Muscle layer of colon (tissue), 2 donors: ENCODE measurements at regions not wholly inside any gene's neighbourhood (a gene's known extent, or its start where the extent isn't known, plus 50 kb on each side); places are given as distances from the start of the nearest gene placed in this dataset.
"Not testable (repeated sequence)": the region's sequence is repeated elsewhere in the genome, so short reads cannot be mapped to it uniquely, and the experiment has no call there.

ENCODE experiments used
- H3K27ac ChIP-seq: one replicate; pipeline ENCODE4 v1.7.0; 2013; ENCODE audit warnings: low read depth, mild to moderate bottlenecking, low read length, moderate library complexity
- H3K27me3 ChIP-seq, 2 donors: one replicate each; pipeline ENCODE4 v1.7.0; 2013; ENCODE audit warnings: low read length in 2 of 2, mild to moderate bottlenecking in 2 of 2; ENCODE audit not compliant: insufficient read depth in 2 of 2, control insufficient read depth in 1 of 2
- H3K36me3 ChIP-seq: one replicate; pipeline ENCODE4 v1.7.0; 2013; ENCODE audit warnings: mild to moderate bottlenecking, low read length; ENCODE audit not compliant: insufficient read depth
- H3K4me1 ChIP-seq: one replicate; pipeline ENCODE4 v1.7.0; 2013; ENCODE audit warnings: mild to moderate bottlenecking, low read length; ENCODE audit not compliant: insufficient read depth
- H3K4me3 ChIP-seq, 2 donors: one replicate each; pipeline ENCODE4 v1.7.0; 2013; ENCODE audit warnings: low read length in 2 of 2, low read depth in 1 of 2, mild to moderate bottlenecking in 1 of 2, moderate library complexity in 1 of 2
- H3K9ac ChIP-seq: one replicate; pipeline ENCODE4 v1.7.0; 2013; ENCODE audit warnings: low read length
- H3K9me3 ChIP-seq: one replicate; pipeline ENCODE4 v1.7.0; 2013; ENCODE audit warnings: mild to moderate bottlenecking, low read length
- donor health status: abdominal sarcoma.
- donor health status: Adenocarcinoma of cecum.

- Histone ChIP-seq H3K36me3 (no peaks in the 10 kb centered on the region), H3K27me3 (no peaks in the 10 kb centered on the region), H3K4me1 (peaks cover 12% of the 10 kb centered on the region), H3K27ac (no peak overlapping the region), H3K9me3 (no peaks in the 10 kb centered on the region), H3K4me3 (no peak overlapping the region), H3K9ac (no peak overlapping the region)
Measured at GRCh38 chr2:107543793-107544192, 282.9 kb upstream of the RGPD4 start.

GRCh38 chr2:107545066-107545465 is 281.6 kb upstream of the RGPD4 start:
- Histone ChIP-seq H3K36me3 (no peaks in the 10 kb centered on the region), H3K27me3 (no peaks in the 10 kb centered on the region), H3K9ac (no peak overlapping the region), H3K9me3 (no peaks in the 10 kb centered on the region), H3K4me1 (peaks cover 12% of the 10 kb centered on the region), H3K27ac (no peak overlapping the region), H3K4me3 (no peak overlapping the region)

DNA sequence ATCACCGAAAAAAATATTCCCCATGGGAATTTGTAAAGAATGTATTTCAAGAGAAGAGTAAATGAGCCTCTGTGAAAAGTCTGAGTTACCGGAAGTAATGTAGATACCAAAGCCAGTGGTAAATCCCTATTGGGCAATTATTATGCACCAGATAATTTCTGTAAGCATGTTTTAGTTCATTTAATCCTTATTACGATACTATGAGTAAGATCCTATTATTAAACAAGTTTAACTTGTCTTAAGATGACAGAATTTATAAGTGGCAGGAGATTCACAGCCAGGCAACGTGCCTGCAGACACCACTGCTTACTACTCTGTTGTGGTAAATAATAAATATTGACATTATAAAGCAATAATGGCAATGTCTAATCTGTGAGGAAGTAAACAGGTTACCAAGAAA is 280.8 kb upstream of the RGPD4 start:
- H3K36me3 ChIP-seq = no peaks in the 10 kb centered on the region
- H3K9me3 ChIP-seq = no peaks in the 10 kb centered on the region
- H3K4me3 ChIP-seq = no peak overlapping the region
- no peak overlapping the region for H3K9ac ChIP-seq
- peaks cover 12% of the 10 kb centered on the region for H3K4me1 ChIP-seq
- no peak overlapping the region for H3K27ac ChIP-seq
- no peaks in the 10 kb centered on the region for H3K27me3 ChIP-seq

DNA sequence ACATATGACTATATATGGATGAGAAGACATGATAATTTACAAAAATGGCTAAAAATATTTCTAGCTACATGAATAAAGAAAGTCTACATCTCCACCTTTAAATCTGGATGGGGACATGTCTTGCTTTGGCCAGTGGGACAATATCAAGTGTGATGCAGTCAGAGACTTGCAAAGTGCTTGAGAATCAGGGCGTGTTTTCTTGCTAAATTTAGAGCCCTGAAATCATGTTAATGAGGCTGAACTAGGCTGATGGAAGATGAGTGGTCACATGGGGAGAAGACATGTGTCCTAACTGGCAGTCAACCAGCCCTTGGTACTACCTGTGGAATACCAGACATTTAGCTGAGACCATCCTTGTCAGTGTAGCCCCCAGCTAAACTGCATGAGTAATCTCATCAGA is 278.5 kb upstream of the RGPD4 start:
- Histone ChIP-seq H3K27ac (no peak overlapping the region), H3K9me3 (no peaks in the 10 kb centered on the region), H3K4me3 (no peak overlapping the region), H3K9ac (no peak overlapping the region), H3K27me3 (no peaks in the 10 kb centered on the region), H3K4me1 (no peaks in the 10 kb centered on the region), H3K36me3 (no peaks in the 10 kb centered on the region)

DNA sequence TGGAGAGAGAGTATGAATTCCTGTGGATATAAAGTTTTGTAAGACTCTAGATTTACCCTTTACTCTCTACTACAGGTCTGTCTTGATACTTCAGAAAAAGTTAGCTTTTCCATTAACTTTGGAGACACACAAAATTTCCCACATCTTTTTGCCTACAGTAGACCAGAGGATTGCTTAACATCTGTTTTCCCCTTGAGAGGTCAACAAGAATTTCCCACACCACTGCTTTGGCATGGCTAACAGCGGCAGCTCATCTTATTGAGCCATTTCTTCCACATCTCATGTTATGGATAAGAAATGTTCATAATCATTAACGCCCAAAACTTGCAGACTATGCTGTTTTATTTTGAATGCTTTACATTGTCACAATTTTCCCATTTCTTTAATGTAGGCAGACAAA is 273.6 kb upstream of the RGPD4 start:
- H3K9ac ChIP-seq = no peak overlapping the region
- no peak overlapping the region for H3K4me3 ChIP-seq
- H3K27me3 ChIP-seq = no peaks in the 10 kb centered on the region
- H3K36me3 ChIP-seq = no peaks in the 10 kb centered on the region
- H3K27ac ChIP-seq = no peak overlapping the region
- no peaks in the 10 kb centered on the region for H3K4me1 ChIP-seq
- no peaks in the 10 kb centered on the region for H3K9me3 ChIP-seq

DNA sequence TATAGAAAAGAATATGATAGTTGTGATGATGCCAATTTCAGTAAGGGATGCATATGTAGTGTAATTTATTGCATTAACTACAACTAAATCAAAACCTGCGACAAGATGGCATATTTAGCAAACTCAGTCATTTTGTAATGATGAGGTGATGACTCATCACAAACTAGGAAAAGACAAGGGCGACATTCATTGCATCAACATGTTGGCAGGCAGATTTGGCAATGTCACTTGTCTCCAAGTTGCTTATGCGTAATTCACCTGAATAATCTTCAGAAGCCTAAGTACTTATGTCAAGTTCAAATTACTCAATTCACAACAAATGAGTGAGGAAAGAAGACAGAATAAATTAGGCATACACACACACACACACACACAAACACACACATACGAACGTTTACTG is 273.2 kb upstream of the RGPD4 start:
- no peaks in the 10 kb centered on the region for H3K9me3 ChIP-seq
- H3K4me3 ChIP-seq = no peak overlapping the region
- no peak overlapping the region for H3K27ac ChIP-seq
- H3K4me1 ChIP-seq = no peaks in the 10 kb centered on the region
- H3K36me3 ChIP-seq = no peaks in the 10 kb centered on the region
- H3K9ac ChIP-seq = no peak overlapping the region
- H3K27me3 ChIP-seq = no peaks in the 10 kb centered on the region

GRCh38 chr2:107556038-107556627 is 270.6 kb upstream of the RGPD4 start:
- no peak overlapping the region for H3K9ac ChIP-seq
- no peaks in the 10 kb centered on the region for H3K27me3 ChIP-seq
- H3K36me3 ChIP-seq = no peaks in the 10 kb centered on the region
- no peak overlapping the region for H3K4me3 ChIP-seq
- H3K4me1 ChIP-seq = no peaks in the 10 kb centered on the region
- no peaks in the 10 kb centered on the region for H3K9me3 ChIP-seq
- H3K27ac ChIP-seq = no peak overlapping the region

DNA sequence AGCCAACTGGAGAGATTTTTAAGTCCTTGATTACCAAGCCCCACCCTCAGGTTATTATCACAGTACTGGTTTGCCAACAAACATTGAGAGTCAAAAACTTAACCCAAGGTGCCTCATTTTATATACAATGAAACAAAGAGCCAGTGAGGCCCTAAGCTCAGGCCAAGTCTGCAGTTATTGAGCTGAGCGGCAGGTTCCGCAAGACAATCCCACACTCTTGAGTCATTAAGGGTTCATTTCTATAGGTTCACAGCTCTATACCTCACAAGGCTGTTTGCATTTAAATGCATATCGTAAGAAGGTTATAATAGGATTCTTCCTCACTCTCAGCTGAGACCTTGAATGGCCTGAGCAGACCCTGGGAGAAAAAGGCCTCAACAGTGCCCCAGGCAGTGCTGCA is 268.4 kb upstream of the RGPD4 start:
- H3K4me3 ChIP-seq = no peak overlapping the region
- H3K27ac ChIP-seq = no peak overlapping the region
- no peaks in the 10 kb centered on the region for H3K9me3 ChIP-seq
- no peak overlapping the region for H3K9ac ChIP-seq
- no peaks in the 10 kb centered on the region for H3K27me3 ChIP-seq
- no peaks in the 10 kb centered on the region for H3K36me3 ChIP-seq
- no peaks in the 10 kb centered on the region for H3K4me1 ChIP-seq

- Histone ChIP-seq H3K27me3 (no peaks in the 10 kb centered on the region), H3K9me3 (no peaks in the 10 kb centered on the region), H3K36me3 (no peaks in the 10 kb centered on the region), H3K4me1 (no peaks in the 10 kb centered on the region), H3K9ac (no peak overlapping the region), H3K27ac (no peak overlapping the region), H3K4me3 (no peak overlapping the region)
Measured at GRCh38 chr2:107569496-107569895, 257.2 kb upstream of the RGPD4 start.

DNA sequence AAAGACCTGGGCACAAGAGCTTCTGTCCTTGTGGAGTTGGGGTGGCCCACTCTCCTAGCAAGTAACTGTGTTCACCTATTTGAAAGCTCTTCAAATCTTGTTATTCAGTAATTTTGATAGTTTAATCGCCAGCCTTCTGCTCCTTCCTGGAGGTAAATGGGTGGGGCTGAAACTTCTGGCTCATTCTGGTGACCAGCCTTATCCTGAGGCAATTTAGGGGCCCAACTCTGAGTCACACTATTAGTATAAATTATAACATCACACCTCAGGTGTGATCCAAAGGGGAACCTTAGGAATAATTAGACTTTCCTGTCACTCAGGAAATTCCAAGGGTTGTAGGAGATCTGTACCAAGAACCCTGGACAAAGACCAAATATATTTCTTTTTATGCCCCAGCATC is 255.8 kb upstream of the RGPD4 start:
- Histone ChIP-seq H3K36me3 (no peaks in the 10 kb centered on the region), H3K9ac (no peak overlapping the region), H3K27me3 (no peaks in the 10 kb centered on the region), H3K4me3 (no peak overlapping the region), H3K27ac (no peak overlapping the region), H3K4me1 (no peaks in the 10 kb centered on the region), H3K9me3 (no peaks in the 10 kb centered on the region)

GRCh38 chr2:107572890-107573289 is 253.8 kb upstream of the RGPD4 start:
- H3K36me3 ChIP-seq, H3K9ac ChIP-seq, H3K9me3 ChIP-seq, H3K4me1 ChIP-seq, H3K27me3 ChIP-seq, H3K4me3 ChIP-seq, H3K27ac ChIP-seq: not testable (repeated sequence)

GRCh38 chr2:107576991-107577390 is 249.7 kb upstream of the RGPD4 start:
- Histone ChIP-seq H3K27me3 (no peaks in the 10 kb centered on the region), H3K4me3 (no peak overlapping the region), H3K27ac (no peak overlapping the region), H3K9me3 (no peaks in the 10 kb centered on the region), H3K9ac (no peak overlapping the region), H3K4me1 (no peaks in the 10 kb centered on the region), H3K36me3 (no peaks in the 10 kb centered on the region)
